OCI-LY7 (cell line): ENCODE measurements at regions not wholly inside any gene's neighbourhood (a gene's known extent, or its start where the extent isn't known, plus 50 kb on each side); places are given as distances from the start of the nearest gene placed in this dataset.
"Not testable (repeated sequence)": the region's sequence is repeated elsewhere in the genome, so short reads cannot be mapped to it uniquely, and the experiment has no call there.

Source experiments
- EZH2phosphoT487 ChIP-seq: fragments of 200-600 bp; sonication (generic); IDR thresholded peaks from 2 replicates; pipeline ENCODE4 v1.6.1; 2018; ENCODE audit warnings: low read depth, borderline replicate concordance, mild to moderate bottlenecking, mixed run types, antibody characterized with exemption, low read length, moderate library complexity, mixed read lengths
- TF ChIP-seq, protein P1 (sequence below): fragments of 200-600 bp; sonication (generic); conservative IDR thresholded peaks from 2 replicates; pipeline ENCODE4 v1.5.1; 2014; ENCODE audit warnings: mild to moderate bottlenecking, antibody characterized with exemption, low read length, moderate library complexity, mixed read lengths

DNA sequence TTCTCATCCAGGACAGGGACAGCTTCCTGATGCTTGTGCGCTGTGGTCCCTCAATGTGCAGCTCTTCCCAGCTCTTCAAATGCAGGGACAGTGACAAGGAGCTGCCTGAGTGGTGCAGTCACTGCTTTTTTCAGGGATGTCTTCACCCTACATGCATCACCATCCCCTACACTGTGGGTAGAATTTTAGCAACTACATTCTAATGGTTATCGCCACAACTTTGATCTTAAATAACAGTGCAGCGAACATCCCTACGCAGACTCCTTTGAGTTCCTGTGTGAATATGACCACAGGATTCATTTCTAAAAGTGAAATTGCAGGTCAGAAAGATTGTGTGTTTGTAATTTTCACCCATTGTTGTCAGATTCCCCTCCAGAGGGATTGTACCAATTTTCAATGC lies 90.9 kb downstream of the GGTLC2 start:
- TF ChIP-seq, protein P1, sequence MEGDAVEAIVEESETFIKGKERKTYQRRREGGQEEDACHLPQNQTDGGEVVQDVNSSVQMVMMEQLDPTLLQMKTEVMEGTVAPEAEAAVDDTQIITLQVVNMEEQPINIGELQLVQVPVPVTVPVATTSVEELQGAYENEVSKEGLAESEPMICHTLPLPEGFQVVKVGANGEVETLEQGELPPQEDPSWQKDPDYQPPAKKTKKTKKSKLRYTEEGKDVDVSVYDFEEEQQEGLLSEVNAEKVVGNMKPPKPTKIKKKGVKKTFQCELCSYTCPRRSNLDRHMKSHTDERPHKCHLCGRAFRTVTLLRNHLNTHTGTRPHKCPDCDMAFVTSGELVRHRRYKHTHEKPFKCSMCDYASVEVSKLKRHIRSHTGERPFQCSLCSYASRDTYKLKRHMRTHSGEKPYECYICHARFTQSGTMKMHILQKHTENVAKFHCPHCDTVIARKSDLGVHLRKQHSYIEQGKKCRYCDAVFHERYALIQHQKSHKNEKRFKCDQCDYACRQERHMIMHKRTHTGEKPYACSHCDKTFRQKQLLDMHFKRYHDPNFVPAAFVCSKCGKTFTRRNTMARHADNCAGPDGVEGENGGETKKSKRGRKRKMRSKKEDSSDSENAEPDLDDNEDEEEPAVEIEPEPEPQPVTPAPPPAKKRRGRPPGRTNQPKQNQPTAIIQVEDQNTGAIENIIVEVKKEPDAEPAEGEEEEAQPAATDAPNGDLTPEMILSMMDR = not testable (repeated sequence)
- TF ChIP-seq EZH2phosphoT487 = not testable (repeated sequence)
